Neural cell (in vitro differentiated cells): ENCODE measurements at regions not wholly inside any gene's neighbourhood (a gene's known extent, or its start where the extent isn't known, plus 50 kb on each side); places are given as distances from the start of the nearest gene placed in this dataset.

Experiments
- H2AFZ ChIP-seq: fragments of 200-600, 300-800 bp; sonication (generic), shearing (Covaris generic); 2 replicates; pipeline ENCODE4 v1.6.0; 2014; ENCODE audit warnings: low read depth, mild to moderate bottlenecking, antibody characterized with exemption, low read length, moderate library complexity
- H3F3A ChIP-seq: fragments of 200-600 bp; shearing (Covaris generic); 2 replicates; pipeline ENCODE4 v1.6.1; 2016; ENCODE audit warnings: mild to moderate bottlenecking, moderate library complexity, mixed read lengths, antibody characterized with exemption, low read length; ENCODE audit not compliant: insufficient read depth, poor library complexity, severe bottlenecking
- H3K27ac ChIP-seq: fragments of 200-600, 300-800 bp; sonication (generic), shearing (Covaris generic); 2 replicates; pipeline ENCODE4 v1.5.1; 2014; ENCODE audit warnings: mild to moderate bottlenecking, low read length, moderate library complexity
- H3K27me3 ChIP-seq: fragments of 300-800, 200-600 bp; sonication (generic), shearing (Covaris generic); 2 replicates; pipeline ENCODE4 v1.6.0; 2014; ENCODE audit warnings: mild to moderate bottlenecking, low read depth, low read length, moderate library complexity; ENCODE audit not compliant: insufficient read depth
- H3K36me3 ChIP-seq: fragments of 300-800, 200-600 bp; sonication (generic), shearing (Covaris generic); 2 replicates; pipeline ENCODE4 v1.5.1; 2014; ENCODE audit warnings: mild to moderate bottlenecking, antibody characterized with exemption, low read length, moderate library complexity; ENCODE audit not compliant: insufficient read depth
- H3K4me2 ChIP-seq: fragments of 300-800, 200-600 bp; sonication (generic), shearing (Covaris generic); 2 replicates; pipeline ENCODE4 v1.6.0; 2014; ENCODE audit warnings: mild to moderate bottlenecking, low read length
- H3K4me3 ChIP-seq: fragments of 300-800, 200-600 bp; sonication (generic), shearing (Covaris generic); 2 replicates; pipeline ENCODE4 v1.5.1; 2014; ENCODE audit warnings: mild to moderate bottlenecking, low read length, moderate library complexity
- H3K79me2 ChIP-seq: fragments of 200-600 bp; shearing (Covaris generic); replicated peaks from 2 replicates; pipeline ENCODE4 v1.6.0; 2014; ENCODE audit warnings: mild to moderate bottlenecking, low read length, moderate library complexity; ENCODE audit not compliant: insufficient read depth
- H3K9ac ChIP-seq: fragments of 300-800, 200-600 bp; sonication (generic), shearing (Covaris generic); 2 replicates; pipeline ENCODE4 v1.6.1; 2016; ENCODE audit warnings: mild to moderate bottlenecking, low read length, mixed read lengths
- H3K9me2 ChIP-seq: fragments of 200-600 bp; shearing (Covaris generic); 2 replicates; pipeline ENCODE4 v1.6.1; 2016; ENCODE audit warnings: mild to moderate bottlenecking, low read length, mixed read lengths; ENCODE audit not compliant: insufficient read depth
- H3K9me3 ChIP-seq: fragments of 200-600, 300-800 bp; sonication (generic), shearing (Covaris generic); 2 replicates; pipeline ENCODE4 v1.6.1; 2016; ENCODE audit warnings: mild to moderate bottlenecking, mixed run types, low read length, moderate library complexity, mixed read lengths
- H4K20me1 ChIP-seq: fragments of 200-600 bp; shearing (Covaris generic); 2 replicates; pipeline ENCODE4 v1.6.1; 2016; ENCODE audit warnings: mild to moderate bottlenecking, mixed run types; ENCODE audit not compliant: insufficient read depth
- CTCF ChIP-seq: fragments of 450-650 bp; IDR thresholded peaks from 2 replicates; pipeline ENCODE4 v1.5.1; 2014; ENCODE audit warnings: antibody characterized with exemption, mild to moderate bottlenecking, moderate library complexity; ENCODE audit not compliant: poor library complexity, severe bottlenecking
- EP300 ChIP-seq: fragments of 450-650 bp; conservative IDR thresholded peaks from 2 replicates; pipeline ENCODE4 v1.6.1; 2014; ENCODE audit warnings: antibody characterized with exemption, mild to moderate bottlenecking, moderate library complexity; ENCODE audit not compliant: poor library complexity, severe bottlenecking
- EZH2 ChIP-seq: fragments of 200-600, 300-800 bp; shearing (Covaris generic), sonication (generic); IDR thresholded peaks from 2 replicates; pipeline ENCODE4 v1.6.1; 2014; ENCODE audit warnings: antibody characterized with exemption, low read length, borderline replicate concordance, mild to moderate bottlenecking; ENCODE audit not compliant: insufficient read depth, poor library complexity, severe bottlenecking
- MXI1 ChIP-seq: fragments of 450-650 bp; conservative IDR thresholded peaks from 2 replicates; pipeline ENCODE4 v1.6.1; 2014; ENCODE audit warnings: antibody characterized with exemption, mild to moderate bottlenecking; ENCODE audit not compliant: poor library complexity, severe bottlenecking
- POLR2AphosphoS5 ChIP-seq: IDR thresholded peaks from 2 replicates; pipeline ENCODE4 v1.6.1; 2012
- RAD21 ChIP-seq: fragments of 450-650 bp; conservative IDR thresholded peaks from 2 replicates; pipeline ENCODE4 v1.6.1; 2014; ENCODE audit warnings: antibody characterized with exemption, mild to moderate bottlenecking, moderate library complexity
- REST ChIP-seq: IDR thresholded peaks from 2 replicates; pipeline ENCODE4 v1.6.1; 2012; ENCODE audit warnings: borderline replicate concordance
- SMC3 ChIP-seq: fragments of 450-650 bp; conservative IDR thresholded peaks from 2 replicates; pipeline ENCODE4 v1.6.1; 2014; ENCODE audit warnings: antibody characterized with exemption, mild to moderate bottlenecking, moderate library complexity; ENCODE audit not compliant: poor library complexity
- TAF1 ChIP-seq: IDR thresholded peaks from 2 replicates; pipeline ENCODE4 v1.6.1; 2012; ENCODE audit warnings: low read depth

GRCh38 chr2:126172631-126173184, 483.2 kb upstream of the GYPC start:
- no peaks in the 10 kb centered on the region for H3K9me3 ChIP-seq
- H3K9me2 ChIP-seq = no peaks in the 10 kb centered on the region
- H3K4me2 ChIP-seq = no peak overlapping the region
- H3F3A ChIP-seq = no peaks in the 10 kb centered on the region
- H3K27ac ChIP-seq = no peak overlapping the region
- no peak for TF ChIP-seq SMC3
- TF ChIP-seq EP300 = no peak
- no peak for TF ChIP-seq POLR2AphosphoS5
- TF ChIP-seq REST = no peak
- no peak for TF ChIP-seq TAF1
- TF ChIP-seq CTCF = no peak
- no peak for TF ChIP-seq RAD21
- no peak for TF ChIP-seq MXI1
- no peak for TF ChIP-seq EZH2
- no peaks in the 10 kb centered on the region for H3K79me2 ChIP-seq
- no peak overlapping the region for H3K4me3 ChIP-seq
- H3K27me3 ChIP-seq = no peaks in the 10 kb centered on the region
- no peak overlapping the region for H2AFZ ChIP-seq
- no peaks in the 10 kb centered on the region for H4K20me1 ChIP-seq
- no peaks in the 10 kb centered on the region for H3K36me3 ChIP-seq
- H3K9ac ChIP-seq = no peak overlapping the region

GRCh38 chr2:126175222-126175621, 480.7 kb upstream of the GYPC start:
- no peak overlapping the region for H3K9ac ChIP-seq
- no peak overlapping the region for H3K4me3 ChIP-seq
- no peaks in the 10 kb centered on the region for H3K9me3 ChIP-seq
- no peak overlapping the region for H3K4me2 ChIP-seq
- no peaks in the 10 kb centered on the region for H3K27me3 ChIP-seq
- no peaks in the 10 kb centered on the region for H3K36me3 ChIP-seq
- H4K20me1 ChIP-seq = no peaks in the 10 kb centered on the region
- H3K9me2 ChIP-seq = no peaks in the 10 kb centered on the region
- H3K79me2 ChIP-seq = no peaks in the 10 kb centered on the region
- TF ChIP-seq RAD21 (no peak), REST (no peak), EP300 (no peak), CTCF (no peak), EZH2 (no peak), SMC3 (no peak), TAF1 (no peak)
- no peaks in the 10 kb centered on the region for H3F3A ChIP-seq
- no peak overlapping the region for H3K27ac ChIP-seq
- H2AFZ ChIP-seq = no peak overlapping the region
